Neural cell (in vitro differentiated cells): ENCODE measurements at regions not wholly inside any gene's neighbourhood (a gene's known extent, or its start where the extent isn't known, plus 50 kb on each side); places are given as distances from the start of the nearest gene placed in this dataset.

Source experiments
- H2AFZ ChIP-seq: fragments of 200-600, 300-800 bp; sonication (generic), shearing (Covaris generic); 2 replicates; pipeline ENCODE4 v1.6.0; 2014; ENCODE audit warnings: low read depth, mild to moderate bottlenecking, antibody characterized with exemption, low read length, moderate library complexity
- H3F3A ChIP-seq: fragments of 200-600 bp; shearing (Covaris generic); 2 replicates; pipeline ENCODE4 v1.6.1; 2016; ENCODE audit warnings: mild to moderate bottlenecking, moderate library complexity, mixed read lengths, antibody characterized with exemption, low read length; ENCODE audit not compliant: insufficient read depth, poor library complexity, severe bottlenecking
- H3K27ac ChIP-seq: fragments of 200-600, 300-800 bp; sonication (generic), shearing (Covaris generic); 2 replicates; pipeline ENCODE4 v1.5.1; 2014; ENCODE audit warnings: mild to moderate bottlenecking, low read length, moderate library complexity
- H3K27me3 ChIP-seq: fragments of 300-800, 200-600 bp; sonication (generic), shearing (Covaris generic); 2 replicates; pipeline ENCODE4 v1.6.0; 2014; ENCODE audit warnings: mild to moderate bottlenecking, low read depth, low read length, moderate library complexity; ENCODE audit not compliant: insufficient read depth
- H3K36me3 ChIP-seq: fragments of 300-800, 200-600 bp; sonication (generic), shearing (Covaris generic); 2 replicates; pipeline ENCODE4 v1.5.1; 2014; ENCODE audit warnings: mild to moderate bottlenecking, antibody characterized with exemption, low read length, moderate library complexity; ENCODE audit not compliant: insufficient read depth
- H3K4me2 ChIP-seq: fragments of 300-800, 200-600 bp; sonication (generic), shearing (Covaris generic); 2 replicates; pipeline ENCODE4 v1.6.0; 2014; ENCODE audit warnings: mild to moderate bottlenecking, low read length
- H3K4me3 ChIP-seq: fragments of 300-800, 200-600 bp; sonication (generic), shearing (Covaris generic); 2 replicates; pipeline ENCODE4 v1.5.1; 2014; ENCODE audit warnings: mild to moderate bottlenecking, low read length, moderate library complexity
- H3K79me2 ChIP-seq: fragments of 200-600 bp; shearing (Covaris generic); replicated peaks from 2 replicates; pipeline ENCODE4 v1.6.0; 2014; ENCODE audit warnings: mild to moderate bottlenecking, low read length, moderate library complexity; ENCODE audit not compliant: insufficient read depth
- H3K9ac ChIP-seq: fragments of 300-800, 200-600 bp; sonication (generic), shearing (Covaris generic); 2 replicates; pipeline ENCODE4 v1.6.1; 2016; ENCODE audit warnings: mild to moderate bottlenecking, low read length, mixed read lengths
- H3K9me2 ChIP-seq: fragments of 200-600 bp; shearing (Covaris generic); 2 replicates; pipeline ENCODE4 v1.6.1; 2016; ENCODE audit warnings: mild to moderate bottlenecking, low read length, mixed read lengths; ENCODE audit not compliant: insufficient read depth
- H3K9me3 ChIP-seq: fragments of 200-600, 300-800 bp; sonication (generic), shearing (Covaris generic); 2 replicates; pipeline ENCODE4 v1.6.1; 2016; ENCODE audit warnings: mild to moderate bottlenecking, mixed run types, low read length, moderate library complexity, mixed read lengths
- H4K20me1 ChIP-seq: fragments of 200-600 bp; shearing (Covaris generic); 2 replicates; pipeline ENCODE4 v1.6.1; 2016; ENCODE audit warnings: mild to moderate bottlenecking, mixed run types; ENCODE audit not compliant: insufficient read depth
- EP300 ChIP-seq: fragments of 450-650 bp; conservative IDR thresholded peaks from 2 replicates; pipeline ENCODE4 v1.6.1; 2014; ENCODE audit warnings: antibody characterized with exemption, mild to moderate bottlenecking, moderate library complexity; ENCODE audit not compliant: poor library complexity, severe bottlenecking
- EZH2 ChIP-seq: fragments of 200-600, 300-800 bp; shearing (Covaris generic), sonication (generic); IDR thresholded peaks from 2 replicates; pipeline ENCODE4 v1.6.1; 2014; ENCODE audit warnings: antibody characterized with exemption, low read length, borderline replicate concordance, mild to moderate bottlenecking; ENCODE audit not compliant: insufficient read depth, poor library complexity, severe bottlenecking
- MXI1 ChIP-seq: fragments of 450-650 bp; conservative IDR thresholded peaks from 2 replicates; pipeline ENCODE4 v1.6.1; 2014; ENCODE audit warnings: antibody characterized with exemption, mild to moderate bottlenecking; ENCODE audit not compliant: poor library complexity, severe bottlenecking
- POLR2AphosphoS5 ChIP-seq: IDR thresholded peaks from 2 replicates; pipeline ENCODE4 v1.6.1; 2012
- RAD21 ChIP-seq: fragments of 450-650 bp; conservative IDR thresholded peaks from 2 replicates; pipeline ENCODE4 v1.6.1; 2014; ENCODE audit warnings: antibody characterized with exemption, mild to moderate bottlenecking, moderate library complexity
- SMC3 ChIP-seq: fragments of 450-650 bp; conservative IDR thresholded peaks from 2 replicates; pipeline ENCODE4 v1.6.1; 2014; ENCODE audit warnings: antibody characterized with exemption, mild to moderate bottlenecking, moderate library complexity; ENCODE audit not compliant: poor library complexity
- TAF1 ChIP-seq: IDR thresholded peaks from 2 replicates; pipeline ENCODE4 v1.6.1; 2012; ENCODE audit warnings: low read depth
- TF ChIP-seq, protein P1 (sequence below): IDR thresholded peaks from 2 replicates; pipeline ENCODE4 v1.6.1; 2012; ENCODE audit warnings: borderline replicate concordance
- TF ChIP-seq, protein P2 (sequence below): fragments of 450-650 bp; IDR thresholded peaks from 2 replicates; pipeline ENCODE4 v1.5.1; 2014; ENCODE audit warnings: antibody characterized with exemption, mild to moderate bottlenecking, moderate library complexity; ENCODE audit not compliant: poor library complexity, severe bottlenecking

DNA sequence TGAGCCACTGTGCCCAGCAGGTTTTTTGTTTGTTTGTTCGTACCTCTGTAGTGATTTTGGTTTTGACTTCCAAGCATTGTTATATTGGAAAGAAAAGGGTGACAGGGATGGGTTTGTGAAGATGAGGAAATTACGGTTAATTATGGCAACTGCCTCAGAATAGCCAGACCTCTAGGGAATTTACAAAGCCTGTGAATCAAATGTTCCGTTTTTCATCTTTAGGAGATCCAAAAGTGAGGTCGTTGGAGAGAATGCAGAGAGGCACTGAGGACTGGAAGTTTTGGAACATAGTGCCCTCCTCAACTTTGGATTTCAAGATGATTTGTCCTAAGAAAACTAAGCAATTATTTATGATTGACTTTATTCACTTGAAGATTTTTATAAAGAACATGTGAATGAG is 54.5 kb upstream of the EVL start:
- Histone ChIP-seq H3F3A (no peaks in the 10 kb centered on the region), H3K9me3 (no peaks in the 10 kb centered on the region), H3K27ac (no peak overlapping the region), H3K27me3 (no peaks in the 10 kb centered on the region), H2AFZ (no peak overlapping the region), H3K36me3 (no peaks in the 10 kb centered on the region), H4K20me1 (peaks cover 2% of the 10 kb centered on the region), H3K79me2 (peaks cover 73% of the 10 kb centered on the region), H3K4me2 (no peak overlapping the region), H3K4me3 (no peak overlapping the region), H3K9ac (no peak overlapping the region), H3K9me2 (no peaks in the 10 kb centered on the region)
- TF ChIP-seq, protein P1, sequence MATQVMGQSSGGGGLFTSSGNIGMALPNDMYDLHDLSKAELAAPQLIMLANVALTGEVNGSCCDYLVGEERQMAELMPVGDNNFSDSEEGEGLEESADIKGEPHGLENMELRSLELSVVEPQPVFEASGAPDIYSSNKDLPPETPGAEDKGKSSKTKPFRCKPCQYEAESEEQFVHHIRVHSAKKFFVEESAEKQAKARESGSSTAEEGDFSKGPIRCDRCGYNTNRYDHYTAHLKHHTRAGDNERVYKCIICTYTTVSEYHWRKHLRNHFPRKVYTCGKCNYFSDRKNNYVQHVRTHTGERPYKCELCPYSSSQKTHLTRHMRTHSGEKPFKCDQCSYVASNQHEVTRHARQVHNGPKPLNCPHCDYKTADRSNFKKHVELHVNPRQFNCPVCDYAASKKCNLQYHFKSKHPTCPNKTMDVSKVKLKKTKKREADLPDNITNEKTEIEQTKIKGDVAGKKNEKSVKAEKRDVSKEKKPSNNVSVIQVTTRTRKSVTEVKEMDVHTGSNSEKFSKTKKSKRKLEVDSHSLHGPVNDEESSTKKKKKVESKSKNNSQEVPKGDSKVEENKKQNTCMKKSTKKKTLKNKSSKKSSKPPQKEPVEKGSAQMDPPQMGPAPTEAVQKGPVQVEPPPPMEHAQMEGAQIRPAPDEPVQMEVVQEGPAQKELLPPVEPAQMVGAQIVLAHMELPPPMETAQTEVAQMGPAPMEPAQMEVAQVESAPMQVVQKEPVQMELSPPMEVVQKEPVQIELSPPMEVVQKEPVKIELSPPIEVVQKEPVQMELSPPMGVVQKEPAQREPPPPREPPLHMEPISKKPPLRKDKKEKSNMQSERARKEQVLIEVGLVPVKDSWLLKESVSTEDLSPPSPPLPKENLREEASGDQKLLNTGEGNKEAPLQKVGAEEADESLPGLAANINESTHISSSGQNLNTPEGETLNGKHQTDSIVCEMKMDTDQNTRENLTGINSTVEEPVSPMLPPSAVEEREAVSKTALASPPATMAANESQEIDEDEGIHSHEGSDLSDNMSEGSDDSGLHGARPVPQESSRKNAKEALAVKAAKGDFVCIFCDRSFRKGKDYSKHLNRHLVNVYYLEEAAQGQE = no peak
- TF ChIP-seq, protein P2, sequence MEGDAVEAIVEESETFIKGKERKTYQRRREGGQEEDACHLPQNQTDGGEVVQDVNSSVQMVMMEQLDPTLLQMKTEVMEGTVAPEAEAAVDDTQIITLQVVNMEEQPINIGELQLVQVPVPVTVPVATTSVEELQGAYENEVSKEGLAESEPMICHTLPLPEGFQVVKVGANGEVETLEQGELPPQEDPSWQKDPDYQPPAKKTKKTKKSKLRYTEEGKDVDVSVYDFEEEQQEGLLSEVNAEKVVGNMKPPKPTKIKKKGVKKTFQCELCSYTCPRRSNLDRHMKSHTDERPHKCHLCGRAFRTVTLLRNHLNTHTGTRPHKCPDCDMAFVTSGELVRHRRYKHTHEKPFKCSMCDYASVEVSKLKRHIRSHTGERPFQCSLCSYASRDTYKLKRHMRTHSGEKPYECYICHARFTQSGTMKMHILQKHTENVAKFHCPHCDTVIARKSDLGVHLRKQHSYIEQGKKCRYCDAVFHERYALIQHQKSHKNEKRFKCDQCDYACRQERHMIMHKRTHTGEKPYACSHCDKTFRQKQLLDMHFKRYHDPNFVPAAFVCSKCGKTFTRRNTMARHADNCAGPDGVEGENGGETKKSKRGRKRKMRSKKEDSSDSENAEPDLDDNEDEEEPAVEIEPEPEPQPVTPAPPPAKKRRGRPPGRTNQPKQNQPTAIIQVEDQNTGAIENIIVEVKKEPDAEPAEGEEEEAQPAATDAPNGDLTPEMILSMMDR = no peak
- no peak for TF ChIP-seq EZH2
- TF ChIP-seq MXI1 = no peak
- TF ChIP-seq TAF1 = no peak
- no peak for TF ChIP-seq SMC3

DNA sequence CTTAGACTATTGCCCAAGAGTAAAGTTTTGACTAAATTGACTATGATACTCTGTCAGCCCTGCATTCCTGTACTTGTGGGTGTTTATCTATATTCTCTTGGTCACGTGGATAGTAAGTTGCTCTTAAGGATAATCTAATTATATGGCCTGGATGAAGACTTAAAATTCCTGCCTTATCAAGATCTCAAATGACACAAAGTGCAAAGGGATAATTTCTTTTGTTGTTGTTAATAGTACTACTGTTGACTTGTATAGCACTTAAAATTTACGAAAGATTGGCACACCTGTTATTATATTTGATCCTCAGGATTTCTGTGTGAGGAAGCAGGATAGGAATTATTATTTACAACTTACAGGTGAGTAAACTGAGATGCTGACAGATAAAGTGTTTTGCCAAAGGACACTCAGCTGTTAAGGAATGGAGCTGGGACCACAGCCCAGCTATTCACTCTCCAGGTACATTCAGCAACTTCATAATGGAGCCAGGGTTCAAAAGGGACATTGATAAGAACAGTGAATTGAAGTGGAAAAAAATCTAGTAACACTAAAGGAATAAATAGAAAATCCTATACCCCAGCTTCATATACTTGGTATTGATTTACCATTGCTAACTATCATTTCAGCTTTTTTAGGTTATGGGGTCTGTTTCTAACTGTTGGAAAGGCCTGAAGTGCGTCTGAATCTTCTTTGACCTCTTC is 53.4 kb upstream of the EVL start:
- Histone ChIP-seq H3K36me3 (no peaks in the 10 kb centered on the region), H3K4me2 (no peak overlapping the region), H3K9me3 (no peaks in the 10 kb centered on the region), H3K9ac (no peak overlapping the region), H4K20me1 (peaks cover 2% of the 10 kb centered on the region), H3K9me2 (no peaks in the 10 kb centered on the region), H3K79me2 (peaks cover 76% of the 10 kb centered on the region), H2AFZ (no peak overlapping the region), H3K27ac (no peak overlapping the region), H3F3A (no peaks in the 10 kb centered on the region), H3K4me3 (no peak overlapping the region), H3K27me3 (no peaks in the 10 kb centered on the region)
- TF ChIP-seq RAD21 (no peak), SMC3 (no peak), TAF1 (no peak), POLR2AphosphoS5 (no peak), EP300 (no peak), MXI1 (no peak)
- TF ChIP-seq, protein P2 = no peak
- TF ChIP-seq, protein P1 = no peak
